Activated T-cell treated with anti-CD3 and anti-CD28 coated beads, Interleukin-2, amount 50 U/mL, for 72 hours (primary cell): ENCODE measurements at regions not wholly inside any gene's neighbourhood (a gene's known extent, or its start where the extent isn't known, plus 50 kb on each side); places are given as distances from the start of the nearest gene placed in this dataset.

Experiments used
- ATAC-seq, 2 donors: fragments of 150-1000 bp; cut with Tn5 transposase; replicated peaks in 1 of 2; 2 replicates each; pipeline ENCODE4 v1.10.0; 2021; ENCODE audit warnings: moderate library complexity in 2 of 2, mild to moderate bottlenecking in 1 of 2
- DNase-seq, 2 donors: peaks; one replicate each; pipeline ENCODE4 v3.0.0; 2021 to 2022; ENCODE audit warnings: mixed read lengths in 1 of 2
- H3K27ac Mint-ChIP-seq: one replicate; pipeline ENCODE4 v1.8.0; 2022; ENCODE audit warnings: mild to moderate bottlenecking, moderate library complexity, mixed read lengths
- H3K27me3 Mint-ChIP-seq: one replicate; pipeline ENCODE4 v1.8.0; 2022; ENCODE audit warnings: low read depth, mixed read lengths
- H3K36me3 Mint-ChIP-seq, 2 donors: one replicate each; pipeline ENCODE4 v1.8.0; 2022; ENCODE audit warnings: mixed read lengths in 2 of 2, mild to moderate bottlenecking in 1 of 2; ENCODE audit not compliant: insufficient read depth in 2 of 2
- H3K4me1 Mint-ChIP-seq: one replicate; pipeline ENCODE4 v1.8.0; 2022; ENCODE audit warnings: low read depth, mixed read lengths
- H3K4me3 Mint-ChIP-seq, 2 donors: one replicate each; pipeline ENCODE4 v1.8.0; 2022; ENCODE audit warnings: mild to moderate bottlenecking in 2 of 2, mixed read lengths in 2 of 2, moderate library complexity in 2 of 2
- H3K9me3 Mint-ChIP-seq, 2 donors: one replicate each; pipeline ENCODE4 v1.8.0; 2022; ENCODE audit warnings: mixed read lengths in 2 of 2

DNA sequence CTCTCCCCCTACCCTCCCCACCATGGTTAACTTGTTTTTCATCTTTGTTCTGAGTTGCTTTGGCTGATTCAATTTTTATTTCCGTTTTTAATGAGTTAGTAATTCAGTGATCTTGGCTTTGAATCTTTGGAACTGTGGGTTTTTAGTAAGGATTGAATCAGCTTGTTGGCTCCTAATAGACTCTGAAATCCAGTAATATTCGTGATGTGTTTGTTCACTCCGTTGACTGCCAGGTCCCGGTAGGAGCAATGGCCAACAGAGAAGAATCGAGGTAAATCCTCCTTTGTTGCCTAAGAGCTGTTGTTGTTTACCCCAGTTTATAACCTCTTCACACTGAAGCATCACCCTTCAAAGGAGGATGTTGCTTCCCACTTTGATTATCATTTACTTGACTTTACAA lies 92.7 kb downstream of the PCSK1 start:
- H3K4me3 Mint-ChIP-seq = no peak overlapping the region
- no peak for ATAC-seq
- H3K27ac Mint-ChIP-seq = peak overlapping the region; percentile 12
- peaks cover 33% of the 10 kb centered on the region for H3K4me1 Mint-ChIP-seq
- H3K36me3 Mint-ChIP-seq = no peaks in the 10 kb centered on the region
- H3K27me3 Mint-ChIP-seq = peaks cover 37% of the 10 kb centered on the region
- H3K9me3 Mint-ChIP-seq = no peaks in the 10 kb centered on the region
- no peak for DNase-seq

DNA sequence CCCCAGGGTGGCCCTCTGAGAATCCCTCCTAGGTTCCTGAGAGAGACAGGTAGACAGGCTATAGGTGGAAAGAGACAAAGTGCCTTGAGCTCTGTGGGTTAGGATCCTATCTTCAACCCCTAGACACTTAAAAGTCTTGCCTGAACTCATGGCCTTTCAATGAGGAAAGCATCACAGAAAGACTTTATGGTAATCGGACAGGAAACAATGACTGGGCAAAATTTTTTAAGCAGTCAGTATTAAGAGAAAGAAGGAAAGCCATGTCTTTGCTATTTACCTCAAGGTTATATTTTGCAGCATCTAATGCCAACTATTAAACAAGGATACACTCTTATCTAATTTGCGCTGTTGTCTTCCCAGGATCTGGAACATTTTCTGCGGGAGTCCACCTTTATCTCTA lies 93.2 kb downstream of the PCSK1 start:
- Mint-ChIP-seq H3K4me3 (no peak overlapping the region), H3K27ac (no peak overlapping the region), H3K27me3 (peaks cover 37% of the 10 kb centered on the region), H3K4me1 (peaks cover 28% of the 10 kb centered on the region), H3K36me3 (no peaks in the 10 kb centered on the region), H3K9me3 (no peaks in the 10 kb centered on the region)
- DNase-seq (no peak), ATAC-seq (no peak)

GRCh38 chr5:96338624-96339415 lies 94.2 kb downstream of the PCSK1 start:
- Mint-ChIP-seq H3K27ac (no peak overlapping the region), H3K4me3 (no peak overlapping the region), H3K4me1 (peaks cover 24% of the 10 kb centered on the region), H3K36me3 (no peaks in the 10 kb centered on the region), H3K27me3 (peaks cover 33% of the 10 kb centered on the region), H3K9me3 (no peaks in the 10 kb centered on the region)
- no peak for ATAC-seq
- no peak for DNase-seq

DNA sequence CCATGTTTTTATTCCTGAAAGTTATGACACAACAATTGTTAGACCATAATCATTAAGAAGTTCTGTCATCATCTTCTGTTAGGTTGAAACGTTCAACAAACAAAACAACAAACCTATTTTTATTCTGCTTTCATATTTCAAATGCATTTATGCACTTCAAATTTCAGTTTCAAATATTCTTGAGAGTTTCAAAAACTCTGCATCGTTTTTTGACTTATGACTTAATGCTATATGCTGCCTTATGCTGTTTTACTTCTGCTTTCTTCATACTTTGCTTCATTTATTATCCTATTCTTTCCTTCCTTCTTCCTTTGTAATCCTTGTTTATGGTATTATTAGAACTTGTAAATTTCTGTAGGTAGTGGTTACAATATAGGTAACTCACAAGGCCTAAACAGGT lies 95.0 kb downstream of the PCSK1 start:
- Mint-ChIP-seq H3K27ac (no peak overlapping the region), H3K36me3 (no peaks in the 10 kb centered on the region), H3K27me3 (peaks cover 29% of the 10 kb centered on the region), H3K4me1 (peaks cover 24% of the 10 kb centered on the region), H3K9me3 (no peaks in the 10 kb centered on the region), H3K4me3 (no peak overlapping the region)
- ATAC-seq = no peak
- DNase-seq = no peak

- DNase-seq (no peak), ATAC-seq (peak in 1 of 2 donors; percentile 24)
- no peaks in the 10 kb centered on the region for H3K36me3 Mint-ChIP-seq
- H3K9me3 Mint-ChIP-seq = no peaks in the 10 kb centered on the region
- no peak overlapping the region for H3K4me3 Mint-ChIP-seq
- H3K27ac Mint-ChIP-seq = no peak overlapping the region
- peaks cover 24% of the 10 kb centered on the region for H3K4me1 Mint-ChIP-seq
- peaks cover 28% of the 10 kb centered on the region for H3K27me3 Mint-ChIP-seq
Measured at GRCh38 chr5:96337048-96337781, 95.8 kb downstream of the PCSK1 start.

- Mint-ChIP-seq H3K4me1 (peaks cover 24% of the 10 kb centered on the region), H3K36me3 (no peaks in the 10 kb centered on the region), H3K4me3 (no peak overlapping the region), H3K9me3 (no peaks in the 10 kb centered on the region), H3K27me3 (peaks cover 28% of the 10 kb centered on the region), H3K27ac (no peak overlapping the region)
- peak; percentile 84 to 86 for ATAC-seq
- DNase-seq = peak; percentile 61 to 62
Measured at GRCh38 chr5:96336351-96336985, 96.6 kb downstream of the PCSK1 start.

GRCh38 chr5:96335873-96336272 lies 97.2 kb downstream of the PCSK1 start:
- peaks cover 31% of the 10 kb centered on the region for H3K27me3 Mint-ChIP-seq
- DNase-seq = no peak

GRCh38 chr5:96333391-96333790 lies 99.7 kb downstream of the PCSK1 start:
- no peak overlapping the region for H3K27ac Mint-ChIP-seq
- peaks cover 18% of the 10 kb centered on the region for H3K4me1 Mint-ChIP-seq
- peaks cover 23% of the 10 kb centered on the region for H3K27me3 Mint-ChIP-seq
- DNase-seq = no peak
- H3K36me3 Mint-ChIP-seq = no peaks in the 10 kb centered on the region
- H3K9me3 Mint-ChIP-seq = no peaks in the 10 kb centered on the region
- no peak overlapping the region for H3K4me3 Mint-ChIP-seq
- ATAC-seq = no peak

More at GRCh38 chr5:96335873-96336272, 97.2 kb downstream of the PCSK1 start:
- no peak overlapping the region for H3K4me3 Mint-ChIP-seq
- peaks cover 27% of the 10 kb centered on the region for H3K4me1 Mint-ChIP-seq
- H3K9me3 Mint-ChIP-seq = no peaks in the 10 kb centered on the region
- ATAC-seq = peak; percentile 58 to 70
- no peak overlapping the region for H3K27ac Mint-ChIP-seq
- H3K36me3 Mint-ChIP-seq = no peaks in the 10 kb centered on the region

DNA sequence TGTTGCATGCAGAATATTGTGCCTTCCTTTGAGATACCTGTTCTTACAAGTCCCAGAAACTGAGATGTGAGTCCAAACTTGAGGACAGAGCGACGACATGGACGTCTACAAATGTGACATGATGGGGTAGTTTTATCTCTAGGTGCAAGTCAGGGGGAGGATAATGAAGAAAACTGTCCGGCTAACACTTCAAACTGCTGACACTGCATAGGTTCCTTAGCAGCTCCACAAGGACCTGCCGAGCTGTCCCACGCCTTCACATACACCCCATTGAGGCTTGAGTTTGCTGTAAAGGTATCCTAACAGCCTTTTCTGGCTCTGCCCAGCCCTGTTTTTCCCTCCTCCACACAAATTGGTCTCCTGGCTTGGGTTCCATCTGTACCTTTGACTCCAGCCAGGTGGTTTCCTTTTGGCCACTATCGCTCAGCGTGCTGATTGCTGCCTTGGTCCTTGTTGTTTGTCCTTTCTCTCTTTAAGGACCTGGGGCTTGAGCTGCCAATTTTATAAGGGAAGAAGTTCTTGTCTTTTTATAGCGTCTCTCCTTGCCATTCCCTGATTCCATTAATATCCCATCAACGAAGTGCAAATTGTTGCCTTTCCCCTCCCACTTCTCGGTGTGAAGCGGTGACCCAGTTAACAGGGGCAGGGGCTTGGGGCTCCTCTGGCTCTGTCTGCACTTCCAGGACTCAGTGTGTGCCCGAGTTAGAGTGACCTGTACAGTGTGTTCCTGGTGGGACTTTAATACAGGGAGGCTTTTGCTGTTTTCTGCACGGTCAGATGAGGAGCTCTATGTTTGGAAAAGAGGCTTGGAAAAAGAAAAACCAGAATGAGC lies 100.3 kb downstream of the PCSK1 start:
- Mint-ChIP-seq H3K4me3 (no peak overlapping the region), H3K4me1 (peaks cover 15% of the 10 kb centered on the region), H3K27me3 (peaks cover 26% of the 10 kb centered on the region), H3K9me3 (no peaks in the 10 kb centered on the region), H3K27ac (no peak overlapping the region), H3K36me3 (no peaks in the 10 kb centered on the region)
- DNase-seq (no peak), ATAC-seq (no peak)

- no peak for DNase-seq
- peaks cover 29% of the 10 kb centered on the region for H3K27me3 Mint-ChIP-seq
- no peak overlapping the region for H3K4me3 Mint-ChIP-seq
- no peak for ATAC-seq
- peaks cover 15% of the 10 kb centered on the region for H3K4me1 Mint-ChIP-seq
- H3K36me3 Mint-ChIP-seq = no peaks in the 10 kb centered on the region
- no peak overlapping the region for H3K27ac Mint-ChIP-seq
- no peaks in the 10 kb centered on the region for H3K9me3 Mint-ChIP-seq
Measured at GRCh38 chr5:96331681-96332361, 101.2 kb downstream of the PCSK1 start.

GRCh38 chr5:96331210-96331609 lies 101.8 kb downstream of the PCSK1 start:
- Mint-ChIP-seq H3K4me3 (no peak overlapping the region), H3K27me3 (peaks cover 35% of the 10 kb centered on the region), H3K9me3 (no peaks in the 10 kb centered on the region), H3K36me3 (no peaks in the 10 kb centered on the region), H3K27ac (no peak overlapping the region), H3K4me1 (peaks cover 15% of the 10 kb centered on the region)
- ATAC-seq (no peak), DNase-seq (no peak)

- peaks cover 0 to 2% of the 10 kb centered on the region in 2 donors for H3K9me3 Mint-ChIP-seq
- no peak overlapping the region for H3K4me3 Mint-ChIP-seq
- H3K27ac Mint-ChIP-seq = no peak overlapping the region
- H3K36me3 Mint-ChIP-seq = no peaks in the 10 kb centered on the region
- peaks cover 41% of the 10 kb centered on the region for H3K27me3 Mint-ChIP-seq
- no peak for ATAC-seq
- no peak for DNase-seq
- H3K4me1 Mint-ChIP-seq = peaks cover 15% of the 10 kb centered on the region
Measured at GRCh38 chr5:96330530-96331140, 102.4 kb downstream of the PCSK1 start.
